NK-92 treated with Interleukin-12 subunit alpha and Interleukin-12 subunit beta, amount 100 ng/mL, for 24 hours (cell line): ENCODE measurements at regions not wholly inside any gene's neighbourhood (a gene's known extent, or its start where the extent isn't known, plus 50 kb on each side); places are given as distances from the start of the nearest gene placed in this dataset.

Experiments used
- DNase-seq: peaks from one replicate; lab custom pipeline; 2025; lab: John Stamatoyannopoulos, UW

DNA sequence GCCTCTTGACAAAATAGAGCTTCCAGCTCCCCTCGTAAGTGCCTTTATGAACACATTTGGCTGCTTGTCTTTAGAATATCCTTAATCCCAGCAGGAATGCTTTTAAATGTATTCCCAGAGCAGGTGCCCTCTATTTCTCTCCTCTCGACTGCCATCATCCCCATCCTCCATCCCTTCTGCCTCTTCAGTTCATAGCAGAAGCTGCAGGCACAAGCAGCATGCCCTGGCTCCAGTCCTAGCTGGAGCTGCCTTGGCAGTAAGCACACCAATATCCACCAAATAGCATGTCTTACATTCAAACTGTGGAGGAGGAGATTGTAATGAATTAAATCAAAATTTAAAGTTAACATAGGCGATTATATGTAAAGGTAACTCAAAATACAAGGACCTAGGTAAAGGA is 891.3 kb upstream of the SLC39A10 start:
- no peak for DNase-seq

DNA sequence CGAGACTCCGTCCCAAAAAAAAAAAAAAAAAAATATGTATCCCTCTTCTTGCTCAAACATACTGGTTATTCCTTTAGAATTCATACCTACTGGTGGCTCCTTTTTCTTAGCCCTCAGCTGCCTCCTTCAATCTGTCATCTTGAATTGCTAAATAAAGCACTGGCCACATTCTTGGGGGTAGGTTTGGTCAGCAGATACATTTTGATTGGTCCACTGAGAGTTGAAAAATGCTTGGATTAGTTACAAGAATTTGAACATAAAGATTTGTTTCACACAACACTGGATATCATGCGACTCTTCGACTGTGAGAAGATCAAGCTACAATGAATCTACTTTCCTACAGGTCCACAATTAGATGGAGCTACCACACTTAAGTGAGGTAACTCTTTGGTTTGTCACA is 906.1 kb upstream of the SLC39A10 start:
- no peak for DNase-seq

DNA sequence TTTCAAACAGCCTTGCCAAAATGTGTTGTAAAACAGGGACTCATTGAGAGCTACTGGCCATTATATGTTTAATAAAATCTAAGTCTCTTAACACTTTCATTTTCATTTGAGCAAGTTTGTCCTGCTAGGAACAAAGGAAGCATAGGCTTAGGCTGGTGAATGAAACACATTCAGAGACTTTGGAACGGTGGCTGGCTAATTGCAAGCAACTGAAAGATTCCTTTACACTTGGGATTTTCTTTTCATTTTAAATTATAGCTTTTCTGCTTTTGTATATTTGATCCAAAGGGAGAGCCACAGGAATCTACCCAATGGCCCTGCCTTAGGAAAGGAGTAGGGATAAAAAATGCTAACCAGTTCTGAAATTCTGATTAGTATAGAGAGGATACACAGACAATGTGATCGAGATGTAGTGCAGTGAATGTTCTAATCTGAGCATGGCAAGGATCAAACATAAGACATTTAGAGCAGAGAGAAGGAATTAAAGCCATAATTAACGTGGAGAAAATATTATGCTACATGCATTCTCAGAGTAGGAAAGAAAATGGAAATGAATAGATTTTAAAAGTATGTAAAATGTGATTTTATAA is 911.4 kb upstream of the SLC39A10 start:
- no peak for DNase-seq

DNA sequence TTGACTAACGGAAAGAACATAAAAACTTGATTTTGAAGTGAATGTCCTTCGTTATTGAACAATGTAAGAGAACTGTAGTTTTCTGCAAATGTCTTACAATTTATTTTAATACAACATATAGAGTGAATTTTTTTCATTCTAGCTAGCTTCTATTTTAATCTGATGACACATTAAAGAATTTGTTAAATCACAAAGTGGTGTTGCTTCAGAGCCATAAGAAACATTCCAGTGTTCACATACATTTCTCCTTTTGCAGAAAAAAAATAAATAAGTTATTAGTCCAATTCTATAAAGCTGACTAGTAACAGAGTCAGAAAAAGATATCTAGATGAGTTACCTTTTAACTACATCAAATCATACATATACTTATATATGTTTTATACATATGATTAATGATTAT is 914.3 kb upstream of the SLC39A10 start:
- DNase-seq: no peak

DNA sequence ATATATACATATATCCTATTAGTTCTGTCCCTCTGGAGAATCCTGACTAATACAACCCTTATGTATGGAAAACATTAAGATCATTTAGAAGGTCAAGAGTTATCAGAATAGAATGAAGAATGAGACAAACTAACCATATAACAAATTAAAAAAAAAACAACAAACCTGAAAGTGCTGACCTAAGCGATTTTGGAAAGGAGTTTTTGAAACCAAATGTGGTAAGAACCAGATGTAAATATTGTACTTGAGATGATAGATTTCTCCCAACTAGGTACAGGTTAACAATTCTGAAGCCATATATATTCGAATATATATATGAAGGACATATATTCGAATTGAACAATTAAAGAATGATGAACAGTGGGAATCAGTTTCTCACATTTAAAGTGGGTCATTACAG is 917.8 kb upstream of the SLC39A10 start:
- DNase-seq: no peak

DNA sequence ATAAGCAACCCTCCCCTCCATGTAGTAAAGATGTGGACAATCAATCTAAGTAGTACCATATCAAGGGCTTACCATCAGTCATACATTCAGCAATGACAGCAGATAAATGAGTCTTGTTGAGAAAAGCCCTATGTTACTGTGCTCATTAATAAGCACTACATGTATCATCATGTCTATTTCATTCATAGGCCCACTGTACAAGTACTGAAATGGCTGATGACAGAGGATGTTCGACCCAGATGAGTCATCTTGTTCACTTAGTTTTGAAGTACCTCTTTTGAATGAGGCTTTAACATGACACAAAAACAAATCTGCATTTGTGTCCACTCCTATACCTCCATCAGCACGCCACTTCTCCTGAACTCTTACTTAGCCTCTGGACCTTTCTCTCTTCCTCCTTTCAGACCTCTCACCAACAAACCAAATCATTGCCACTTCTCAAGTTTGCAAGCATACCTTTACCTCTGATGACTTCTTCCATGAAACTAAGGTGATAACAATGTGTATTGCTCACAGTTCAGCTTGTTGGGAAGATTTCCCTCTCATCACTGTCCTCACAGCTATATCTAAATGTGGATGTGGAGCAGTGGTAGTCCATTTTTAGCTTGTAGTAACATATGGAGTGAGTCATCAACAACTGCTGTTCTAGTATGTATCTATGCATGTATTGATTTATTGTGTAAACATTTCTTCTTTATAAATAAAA is 921.0 kb upstream of the SLC39A10 start:
- DNase-seq: no peak

DNA sequence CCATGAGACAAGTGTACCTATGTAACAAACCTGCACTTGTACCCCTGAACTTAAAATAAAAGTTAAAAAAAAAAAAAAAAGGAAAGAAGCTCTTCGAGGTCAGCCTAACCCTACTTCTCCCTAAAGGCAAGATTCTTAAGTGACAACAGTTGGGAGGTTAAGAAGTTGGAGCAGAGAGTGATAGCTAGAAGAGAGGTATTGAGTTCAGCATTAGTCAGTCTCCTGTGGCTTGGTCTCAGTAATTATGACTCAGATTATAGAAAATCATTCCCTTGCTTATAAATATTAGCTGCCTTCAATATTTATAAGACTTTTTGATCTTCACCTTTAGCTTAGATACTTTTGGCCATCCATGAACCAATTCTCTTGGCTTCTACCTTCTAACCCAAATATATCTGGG is 926.8 kb upstream of the SLC39A10 start:
- DNase-seq: no peak

DNA sequence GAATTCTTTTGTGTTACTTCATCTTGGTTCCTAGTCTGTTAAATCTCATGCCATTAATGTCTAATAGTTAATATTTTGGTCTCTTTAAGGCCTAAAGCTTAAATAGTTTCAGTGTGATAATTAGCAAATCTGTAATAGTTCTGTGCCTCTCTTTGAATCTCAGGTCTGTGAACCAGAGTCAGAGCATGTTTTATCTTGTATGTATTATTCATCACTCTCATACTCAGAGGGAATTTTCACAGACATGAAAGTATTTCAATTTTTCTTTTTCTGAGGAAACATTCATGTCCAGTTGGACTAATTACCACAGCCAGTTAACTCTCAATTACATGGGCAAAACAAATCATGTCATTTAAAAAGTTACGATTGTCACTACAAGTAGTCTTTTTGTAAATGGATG is 931.9 kb upstream of the SLC39A10 start:
- no peak for DNase-seq

DNA sequence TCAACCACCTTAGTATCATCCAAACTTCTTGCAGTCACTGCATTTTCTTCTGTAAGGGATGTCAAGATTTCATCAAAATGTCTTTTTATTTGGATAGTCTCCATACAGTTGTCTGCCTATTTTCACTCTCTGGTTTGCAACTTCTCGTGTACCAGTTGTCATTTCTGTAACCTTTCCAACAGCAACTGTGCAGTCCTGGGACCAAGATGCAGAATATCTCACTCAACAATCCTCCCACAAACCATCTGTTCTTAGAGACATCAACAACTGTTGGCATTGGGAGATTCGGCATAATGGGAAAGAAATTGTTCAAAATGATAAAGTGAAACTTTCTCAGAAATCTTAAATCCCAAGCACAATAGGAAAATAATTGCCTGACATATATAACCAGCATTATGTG is 933.6 kb upstream of the SLC39A10 start:
- no peak for DNase-seq

DNA sequence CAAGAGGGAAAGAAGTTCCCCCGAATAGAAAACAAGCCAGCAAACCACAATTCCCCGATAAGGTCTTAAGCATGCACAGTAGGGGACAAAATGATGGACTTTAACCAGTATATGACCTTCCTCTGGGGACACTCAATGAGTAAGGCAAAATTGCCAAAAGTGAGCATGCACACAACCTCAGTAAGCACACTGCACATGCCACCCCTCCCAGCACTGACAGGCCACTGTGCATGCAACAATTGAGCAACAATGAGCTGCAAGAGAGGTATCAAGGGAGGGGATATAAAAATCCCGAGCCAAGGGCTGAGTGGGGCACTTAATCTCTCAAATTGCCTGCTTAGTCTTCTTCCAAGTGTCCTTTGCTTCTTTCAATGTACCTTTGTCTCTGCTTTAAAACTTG is 935.8 kb upstream of the SLC39A10 start:
- no peak for DNase-seq

DNA sequence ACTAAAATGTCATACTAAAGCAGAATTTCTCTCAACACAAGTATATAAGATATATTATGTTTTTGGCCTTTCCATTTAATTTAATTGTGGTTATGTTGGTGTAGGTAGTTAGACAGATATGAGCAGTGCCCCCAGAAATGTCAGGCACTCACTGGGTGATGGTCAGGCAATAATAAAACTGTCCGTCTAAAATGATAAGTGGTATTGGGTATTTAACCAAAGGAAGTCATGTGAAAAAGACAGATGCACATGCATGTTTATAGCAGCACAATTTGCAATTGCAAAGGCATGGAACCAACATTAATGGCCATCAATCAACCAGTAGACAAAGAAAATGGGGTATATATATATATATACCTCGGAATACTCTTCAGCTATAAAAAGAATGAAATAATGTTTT is 936.6 kb upstream of the SLC39A10 start:
- no peak for DNase-seq

DNA sequence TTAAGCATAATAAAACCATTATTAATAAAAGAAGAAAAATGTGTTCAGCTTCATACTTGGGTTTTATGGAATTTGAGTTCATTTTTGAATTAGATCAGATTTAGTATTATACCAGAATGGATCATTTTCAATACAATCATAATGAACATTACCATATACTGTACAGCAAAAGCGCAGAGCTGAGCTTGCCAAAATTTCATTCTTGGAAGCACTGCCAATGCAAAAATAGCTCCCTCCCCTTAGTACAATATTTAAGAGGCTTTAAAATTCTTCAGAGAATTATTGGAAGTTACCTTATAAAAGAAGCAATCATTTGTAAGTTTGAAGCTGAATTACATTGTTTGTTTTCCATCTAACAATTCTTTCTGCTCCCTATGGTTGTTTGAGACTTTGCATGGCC is 938.1 kb upstream of the SLC39A10 start:
- DNase-seq: no peak

DNA sequence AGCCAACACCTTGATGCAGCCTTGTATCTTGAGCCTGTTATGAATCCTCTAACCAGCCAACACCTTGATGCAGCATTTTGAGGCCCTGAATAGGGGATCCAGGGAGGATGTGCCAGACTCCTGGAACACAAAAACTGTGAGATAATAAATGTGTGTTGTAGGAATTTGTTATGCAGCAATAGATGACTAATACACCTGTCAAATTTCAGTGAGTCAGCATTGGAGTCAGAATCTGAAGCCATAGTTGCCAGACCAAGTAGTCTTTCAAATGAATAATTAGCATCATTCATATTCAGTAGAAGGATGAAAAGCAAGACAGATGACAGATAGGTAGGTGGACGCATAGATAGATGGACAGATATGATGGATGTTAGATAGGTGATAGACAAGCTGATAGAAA is 942.5 kb upstream of the SLC39A10 start:
- no peak for DNase-seq

DNA sequence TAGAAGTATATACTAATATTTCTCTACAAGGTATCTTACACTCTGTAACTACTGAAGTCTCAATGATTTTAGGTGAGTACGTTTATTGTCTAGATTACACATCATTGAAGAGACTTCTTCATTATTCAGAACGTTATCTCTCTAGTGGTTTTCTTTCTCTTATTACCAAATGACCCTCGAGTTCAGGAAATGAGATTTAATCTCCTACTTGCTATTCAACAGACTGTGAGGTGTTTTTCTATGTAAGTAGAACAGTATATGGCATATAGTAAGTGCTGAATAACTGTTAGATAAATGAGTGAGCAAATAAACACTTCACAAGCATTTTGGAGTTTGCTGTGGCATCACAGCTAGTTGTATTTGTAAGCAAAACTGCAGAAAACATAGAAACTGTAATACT is 947.2 kb upstream of the SLC39A10 start:
- no peak for DNase-seq

DNA sequence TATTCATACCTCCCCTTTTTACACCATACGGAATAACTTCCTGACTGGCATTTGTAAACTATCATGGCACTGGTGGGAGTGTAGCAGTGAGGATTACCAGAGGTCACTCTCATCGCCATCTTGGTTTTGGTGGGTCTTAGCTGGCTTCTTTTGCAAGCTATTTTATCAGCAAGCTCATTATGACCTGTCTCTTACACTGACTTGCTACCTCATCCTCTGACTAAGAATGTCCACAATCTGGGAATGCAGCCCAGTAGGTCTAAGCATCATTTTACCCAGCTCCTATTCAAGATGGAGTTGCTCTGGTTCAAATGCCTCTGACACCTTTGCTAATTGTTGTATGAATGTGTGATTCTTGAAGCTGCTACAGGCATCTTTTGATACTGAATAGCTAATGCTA is 950.8 kb upstream of the SLC39A10 start:
- no peak for DNase-seq

DNA sequence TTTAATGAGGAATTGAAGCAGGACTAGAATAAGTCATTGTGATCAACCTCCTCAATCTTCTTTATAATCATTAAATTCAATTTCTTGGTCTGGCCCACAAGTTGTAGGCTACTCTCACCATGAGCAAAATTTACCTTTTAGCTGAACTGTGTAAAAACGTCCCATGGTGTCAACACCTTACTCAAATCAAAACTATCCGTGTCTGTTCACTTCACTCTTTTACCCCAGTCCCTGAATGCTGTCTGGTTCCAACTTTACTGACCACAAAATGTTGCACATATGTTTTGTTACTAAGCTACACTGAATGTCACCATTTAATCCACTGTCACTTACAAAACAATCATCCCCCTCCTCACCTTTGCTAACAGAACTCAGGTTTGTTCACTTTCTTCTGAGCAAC is 951.6 kb upstream of the SLC39A10 start:
- DNase-seq: no peak

DNA sequence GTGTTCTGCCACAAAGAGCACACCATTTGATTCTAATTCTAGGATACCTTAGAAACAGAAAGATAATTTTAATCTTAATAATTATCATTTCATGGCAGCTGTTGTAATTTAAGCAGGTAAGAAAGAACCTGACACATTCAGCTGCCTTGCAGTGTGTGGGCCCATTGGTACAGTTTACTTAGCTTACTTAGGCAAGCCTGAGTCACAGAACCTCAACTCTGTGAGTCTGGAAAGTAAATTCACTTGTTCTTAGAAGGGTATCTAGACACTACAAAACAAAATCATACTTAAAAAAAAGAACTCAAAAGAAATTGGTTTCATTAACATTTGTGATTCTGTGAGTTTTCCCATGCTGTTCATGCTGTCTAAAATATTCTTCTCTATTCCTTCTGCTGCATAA is 956.3 kb upstream of the SLC39A10 start:
- DNase-seq: no peak

DNA sequence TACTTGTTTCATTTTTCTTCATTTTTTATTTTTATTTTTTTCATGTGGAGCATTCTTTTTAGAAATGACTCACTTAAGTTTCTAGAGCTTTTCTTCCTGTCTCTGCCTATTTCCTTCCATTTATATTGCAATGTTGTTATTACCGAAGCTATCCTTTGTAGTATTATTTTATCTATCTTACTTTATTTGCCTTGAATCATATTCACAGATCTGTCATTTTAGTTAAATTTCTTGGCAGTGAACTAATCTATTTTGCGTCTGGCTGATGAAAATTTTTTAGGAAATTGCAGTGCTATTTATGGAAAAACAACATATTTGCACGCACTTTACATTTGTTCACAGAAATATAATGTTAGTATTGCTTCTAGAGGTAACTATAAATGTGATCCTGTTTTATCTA is 956.9 kb upstream of the SLC39A10 start:
- no peak for DNase-seq

DNA sequence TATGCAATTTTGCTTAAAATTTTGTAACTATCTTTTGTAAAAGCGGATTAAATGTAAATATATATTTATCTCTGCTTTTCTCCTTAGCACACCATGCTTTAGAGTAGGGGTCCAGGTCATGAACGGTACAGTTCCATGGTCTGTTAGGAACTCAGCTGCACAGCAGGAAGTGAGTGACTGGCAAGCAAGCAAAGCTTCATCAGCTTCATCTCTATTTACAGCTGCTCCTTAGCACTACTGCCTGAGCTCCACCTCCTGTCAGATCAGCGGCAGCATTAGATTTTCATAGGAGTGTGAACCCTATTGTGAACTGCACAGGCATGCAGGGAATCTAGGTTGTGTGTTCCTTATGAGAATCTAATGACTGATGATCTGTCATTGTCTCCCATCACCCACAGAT is 959.0 kb upstream of the SLC39A10 start:
- no peak for DNase-seq

DNA sequence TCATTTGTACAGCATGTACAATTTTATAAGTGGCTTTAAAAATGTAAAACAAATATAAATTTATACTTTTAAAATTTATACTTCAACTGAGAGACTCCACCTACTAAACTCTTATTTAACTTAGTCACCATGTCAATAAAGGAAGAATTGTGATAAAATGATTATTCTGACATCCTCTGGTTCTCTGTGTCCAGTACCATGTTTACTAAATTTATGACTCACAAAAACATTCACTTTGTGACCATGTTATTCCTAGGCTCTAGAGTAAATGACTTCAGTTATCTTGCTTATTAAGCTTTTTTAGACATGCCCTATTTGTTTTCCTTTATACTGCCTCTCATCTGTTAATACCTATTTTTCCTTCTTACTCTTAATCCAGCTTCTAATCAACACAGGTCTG is 959.6 kb upstream of the SLC39A10 start:
- no peak for DNase-seq

DNA sequence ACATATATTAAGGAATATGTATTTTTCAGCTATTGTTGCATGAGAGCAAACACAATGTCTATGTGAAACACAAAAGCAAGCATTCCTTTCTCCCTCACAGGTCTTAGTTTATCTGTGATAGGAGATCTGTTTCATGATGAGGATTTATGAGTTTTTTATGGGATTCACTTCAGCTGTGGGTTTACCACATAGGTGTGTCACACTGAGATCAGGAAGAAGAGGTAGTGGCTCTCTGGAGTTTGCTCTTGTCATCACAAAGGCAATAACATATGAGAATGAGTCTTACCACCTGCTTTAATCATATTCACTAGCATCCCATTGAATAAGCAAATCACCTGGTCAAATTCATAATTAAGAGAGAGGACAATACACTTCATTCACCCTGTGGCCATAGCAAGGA is 960.3 kb upstream of the SLC39A10 start:
- DNase-seq: no peak

DNA sequence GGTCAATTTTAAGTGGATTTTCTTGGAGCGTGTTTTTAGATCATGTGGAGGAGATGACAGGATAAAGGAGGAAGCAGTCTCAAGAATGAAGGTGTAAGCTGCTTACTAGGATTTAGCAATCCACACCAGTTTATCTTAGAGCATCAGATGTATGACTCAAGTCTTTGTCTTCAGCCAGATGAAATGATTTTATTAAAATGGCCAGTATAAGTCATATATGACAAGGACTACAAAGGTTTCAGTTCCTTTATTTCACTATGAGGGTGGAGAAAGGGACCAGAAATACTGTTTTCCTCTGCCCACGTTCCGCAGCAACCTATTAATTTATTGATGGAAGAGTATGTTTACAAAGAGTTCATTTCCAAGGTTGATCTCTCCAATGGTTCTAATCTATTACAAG is 970.5 kb upstream of the SLC39A10 start:
- no peak for DNase-seq

DNA sequence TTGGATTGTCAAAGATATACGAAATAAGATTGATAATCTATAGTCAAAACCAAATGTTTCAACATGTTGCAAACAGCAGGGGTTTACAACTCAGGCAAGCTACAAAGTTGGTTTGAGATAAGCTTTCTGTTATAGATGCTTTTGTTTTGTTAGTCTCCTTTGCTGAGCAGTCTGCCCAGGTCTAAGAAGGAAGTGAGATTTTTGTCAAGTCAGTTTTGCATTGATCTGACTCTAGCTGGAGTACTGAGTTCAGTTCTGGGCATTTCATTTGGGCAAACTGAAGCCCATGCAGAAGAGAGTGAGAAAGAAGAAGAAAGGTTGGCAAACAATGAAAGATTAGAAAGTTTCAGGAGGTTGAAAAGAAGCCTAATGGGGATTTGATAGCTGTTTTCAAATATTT is 983.0 kb upstream of the SLC39A10 start:
- no peak for DNase-seq

DNA sequence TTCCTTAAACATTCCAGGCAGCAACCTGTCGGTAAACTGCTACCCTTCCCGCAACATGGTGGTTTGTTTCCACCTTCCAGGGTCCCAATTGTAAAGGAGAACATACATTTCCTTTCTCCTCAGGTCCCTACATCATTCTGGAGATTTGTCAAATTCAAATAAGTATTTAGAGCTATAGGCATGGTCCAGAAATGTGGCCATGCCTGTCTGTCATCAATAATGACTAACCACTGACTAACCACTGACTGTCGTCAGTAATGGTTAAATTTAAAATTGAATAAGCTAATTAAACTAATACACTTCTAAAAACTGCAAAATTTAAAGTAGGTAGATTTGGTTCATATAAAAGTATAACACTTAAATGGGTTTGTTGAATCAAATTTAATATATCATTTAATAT is 984.0 kb upstream of the SLC39A10 start:
- DNase-seq: no peak
